ENCODE measurements at regions not wholly inside any gene's neighbourhood (a gene's known extent, or its start where the extent isn't known, plus 50 kb on each side); places are given as distances from the start of the nearest gene placed in this dataset.

- no peaks in the 10 kb centered on the region for H3K27me3 ChIP-seq (ENCODE audit: control insufficient read depth, insufficient read depth, low read length)
- H3K36me3 ChIP-seq (replicated peaks; ENCODE audit: control insufficient read depth, insufficient read depth, low read length), result no peaks in the 10 kb centered on the region
- H3K4me3 ChIP-seq (ENCODE audit: insufficient read depth, low read depth, low read length), result no peak overlapping the region
- no peak for DNase-seq
These were observed 741.5 kb downstream of the TYW1 start for GRCh38 chr7:67738145-67738544.

GRCh38 chr7:67738958-67739357 is 742.3 kb downstream of the TYW1 start:
- Histone ChIP-seq H3K4me3 (ENCODE audit: insufficient read depth, low read depth, low read length) (no peak overlapping the region), H3K36me3 (replicated peaks; ENCODE audit: control insufficient read depth, insufficient read depth, low read length) (no peaks in the 10 kb centered on the region), H3K27me3 (ENCODE audit: control insufficient read depth, insufficient read depth, low read length) (no peaks in the 10 kb centered on the region)
- no peak for DNase-seq

GRCh38 chr7:67743501-67743900 is 746.9 kb downstream of the TYW1 start:
- DNase-seq, result no peak
- H3K27me3 ChIP-seq (ENCODE audit: control insufficient read depth, insufficient read depth, low read length), result no peaks in the 10 kb centered on the region
- no peaks in the 10 kb centered on the region for H3K36me3 ChIP-seq (replicated peaks; ENCODE audit: control insufficient read depth, insufficient read depth, low read length)
- H3K4me3 ChIP-seq (ENCODE audit: insufficient read depth, low read depth, low read length), result no peak overlapping the region

DNA sequence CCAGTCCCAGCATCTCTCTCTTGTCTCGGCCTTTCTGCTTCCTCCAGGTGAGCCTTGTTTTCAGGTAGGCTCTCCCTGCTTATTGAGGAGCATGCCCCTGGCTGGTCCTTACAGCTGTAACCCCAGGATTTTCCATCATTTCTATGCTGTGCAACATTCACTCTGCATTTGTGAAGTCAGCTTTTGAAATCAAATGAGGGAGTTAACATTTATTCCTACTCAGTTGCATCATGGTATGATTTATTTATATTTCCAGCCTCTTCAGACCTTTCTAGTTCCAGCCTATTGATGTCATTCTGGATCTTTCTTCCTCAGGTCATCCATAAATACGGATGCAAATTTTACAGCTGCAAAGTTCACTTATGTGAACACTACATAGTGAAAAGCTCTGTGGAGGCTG is 755.6 kb downstream of the TYW1 start:
- H3K27me3 ChIP-seq (ENCODE audit: control insufficient read depth, insufficient read depth, low read length), result no peaks in the 10 kb centered on the region
- no peak for DNase-seq
- H3K4me3 ChIP-seq (ENCODE audit: insufficient read depth, low read depth, low read length), result no peak overlapping the region
- no peaks in the 10 kb centered on the region for H3K36me3 ChIP-seq (replicated peaks; ENCODE audit: control insufficient read depth, insufficient read depth, low read length)

GRCh38 chr7:67753891-67754290 is 757.3 kb downstream of the TYW1 start:
- Histone ChIP-seq H3K4me3 (ENCODE audit: insufficient read depth, low read depth, low read length) (no peak overlapping the region), H3K36me3 (replicated peaks; ENCODE audit: control insufficient read depth, insufficient read depth, low read length) (no peaks in the 10 kb centered on the region), H3K27me3 (ENCODE audit: control insufficient read depth, insufficient read depth, low read length) (no peaks in the 10 kb centered on the region)
- no peak for DNase-seq

DNA sequence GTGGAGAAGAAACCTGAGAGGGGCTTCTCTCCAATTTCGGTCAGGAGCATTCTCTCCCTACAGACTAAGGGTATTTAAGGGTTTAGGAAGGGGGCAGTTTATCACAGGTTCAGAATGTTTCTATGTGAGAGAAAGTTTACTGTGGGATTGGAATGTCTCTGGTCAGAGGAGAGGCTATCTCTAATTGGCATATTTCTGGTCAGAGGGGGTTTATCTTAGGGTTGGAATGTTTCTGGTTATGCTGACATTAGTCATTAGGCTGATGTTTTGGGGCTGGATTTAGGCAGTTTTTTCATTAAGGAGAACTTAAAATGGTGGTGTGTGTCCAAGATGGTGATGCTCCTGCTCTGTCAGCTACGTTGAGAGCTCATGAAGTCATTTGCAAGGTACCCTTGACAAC is 758.0 kb downstream of the TYW1 start:
- Histone ChIP-seq H3K27me3 (ENCODE audit: control insufficient read depth, insufficient read depth, low read length) (no peaks in the 10 kb centered on the region), H3K36me3 (replicated peaks; ENCODE audit: control insufficient read depth, insufficient read depth, low read length) (no peaks in the 10 kb centered on the region), H3K4me3 (ENCODE audit: insufficient read depth, low read depth, low read length) (no peak overlapping the region)
- DNase-seq, result no peak

DNA sequence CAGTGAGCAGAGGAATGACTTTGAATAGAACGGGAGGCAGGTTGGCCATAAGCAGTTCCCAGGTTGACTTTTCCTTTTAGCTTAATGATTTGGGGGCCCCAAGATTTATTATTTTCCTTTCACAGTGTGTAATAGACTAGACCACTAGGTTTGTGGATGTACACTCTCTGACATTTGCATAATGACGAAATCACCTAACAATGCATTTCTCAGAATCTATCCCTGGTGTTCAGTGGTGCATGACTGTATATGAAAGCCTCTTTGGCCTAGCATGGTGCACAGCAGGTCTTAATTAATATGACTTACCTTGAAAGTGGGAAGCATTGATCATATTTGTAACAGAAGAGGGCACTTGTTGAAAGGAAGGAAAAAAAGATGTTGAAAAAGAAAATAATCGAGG is 761.9 kb downstream of the TYW1 start:
- Histone ChIP-seq H3K36me3 (replicated peaks; ENCODE audit: control insufficient read depth, insufficient read depth, low read length) (no peaks in the 10 kb centered on the region), H3K27me3 (ENCODE audit: control insufficient read depth, insufficient read depth, low read length) (no peaks in the 10 kb centered on the region), H3K4me3 (ENCODE audit: insufficient read depth, low read depth, low read length) (no peak overlapping the region)
- DNase-seq, result no peak

- H3K27me3 ChIP-seq (ENCODE audit: control insufficient read depth, insufficient read depth, low read length), result no peaks in the 10 kb centered on the region
- no peak for DNase-seq
These were observed 764.3 kb downstream of the TYW1 start for GRCh38 chr7:67760971-67761370.

GRCh38 chr7:67762516-67762915 is 765.9 kb downstream of the TYW1 start:
- H3K27me3 ChIP-seq (ENCODE audit: control insufficient read depth, insufficient read depth, low read length), result no peaks in the 10 kb centered on the region
- no peak overlapping the region for H3K4me3 ChIP-seq (ENCODE audit: insufficient read depth, low read depth, low read length)
- no peak for DNase-seq
- H3K36me3 ChIP-seq (replicated peaks; ENCODE audit: control insufficient read depth, insufficient read depth, low read length), result no peaks in the 10 kb centered on the region

More at GRCh38 chr7:67760971-67761370, 764.3 kb downstream of the TYW1 start:
- Histone ChIP-seq H3K4me3 (ENCODE audit: insufficient read depth, low read depth, low read length) (no peak overlapping the region), H3K36me3 (replicated peaks; ENCODE audit: control insufficient read depth, insufficient read depth, low read length) (no peaks in the 10 kb centered on the region)

DNA sequence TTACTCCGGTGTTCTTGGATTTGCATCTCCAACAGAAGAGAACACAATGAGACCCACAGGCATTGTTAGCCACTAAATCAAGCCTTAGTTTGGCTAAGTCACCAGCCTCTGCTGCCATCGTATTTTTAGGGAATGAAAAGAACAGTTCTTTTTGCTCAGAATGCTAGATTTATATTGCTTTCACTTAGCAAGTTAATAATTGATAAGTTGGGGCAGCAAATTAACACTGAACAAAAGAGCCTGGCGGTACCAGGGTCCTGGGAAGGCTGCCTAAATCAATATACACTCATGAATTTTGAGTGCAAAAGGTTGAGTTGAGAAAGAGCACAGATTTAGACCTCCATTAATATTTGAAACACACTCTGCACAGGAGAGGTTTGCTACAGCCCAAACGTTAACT is 767.7 kb downstream of the TYW1 start:
- no peaks in the 10 kb centered on the region for H3K27me3 ChIP-seq (ENCODE audit: control insufficient read depth, insufficient read depth, low read length)
- no peak overlapping the region for H3K4me3 ChIP-seq (ENCODE audit: insufficient read depth, low read depth, low read length)
- DNase-seq, result no peak
- H3K36me3 ChIP-seq (replicated peaks; ENCODE audit: control insufficient read depth, insufficient read depth, low read length), result no peaks in the 10 kb centered on the region

GRCh38 chr7:67765481-67766175 is 769.0 kb downstream of the TYW1 start:
- Histone ChIP-seq H3K4me3 (ENCODE audit: insufficient read depth, low read depth, low read length) (no peak overlapping the region), H3K36me3 (replicated peaks; ENCODE audit: control insufficient read depth, insufficient read depth, low read length) (no peaks in the 10 kb centered on the region), H3K27me3 (ENCODE audit: control insufficient read depth, insufficient read depth, low read length) (no peaks in the 10 kb centered on the region)
- DNase-seq, result no peak

- DNase-seq, result no peak
- Histone ChIP-seq H3K4me3 (ENCODE audit: insufficient read depth, low read depth, low read length) (no peak overlapping the region), H3K36me3 (replicated peaks; ENCODE audit: control insufficient read depth, insufficient read depth, low read length) (no peaks in the 10 kb centered on the region), H3K27me3 (ENCODE audit: control insufficient read depth, insufficient read depth, low read length) (no peaks in the 10 kb centered on the region)
These were observed 770.3 kb downstream of the TYW1 start for GRCh38 chr7:67766906-67767410.

DNA sequence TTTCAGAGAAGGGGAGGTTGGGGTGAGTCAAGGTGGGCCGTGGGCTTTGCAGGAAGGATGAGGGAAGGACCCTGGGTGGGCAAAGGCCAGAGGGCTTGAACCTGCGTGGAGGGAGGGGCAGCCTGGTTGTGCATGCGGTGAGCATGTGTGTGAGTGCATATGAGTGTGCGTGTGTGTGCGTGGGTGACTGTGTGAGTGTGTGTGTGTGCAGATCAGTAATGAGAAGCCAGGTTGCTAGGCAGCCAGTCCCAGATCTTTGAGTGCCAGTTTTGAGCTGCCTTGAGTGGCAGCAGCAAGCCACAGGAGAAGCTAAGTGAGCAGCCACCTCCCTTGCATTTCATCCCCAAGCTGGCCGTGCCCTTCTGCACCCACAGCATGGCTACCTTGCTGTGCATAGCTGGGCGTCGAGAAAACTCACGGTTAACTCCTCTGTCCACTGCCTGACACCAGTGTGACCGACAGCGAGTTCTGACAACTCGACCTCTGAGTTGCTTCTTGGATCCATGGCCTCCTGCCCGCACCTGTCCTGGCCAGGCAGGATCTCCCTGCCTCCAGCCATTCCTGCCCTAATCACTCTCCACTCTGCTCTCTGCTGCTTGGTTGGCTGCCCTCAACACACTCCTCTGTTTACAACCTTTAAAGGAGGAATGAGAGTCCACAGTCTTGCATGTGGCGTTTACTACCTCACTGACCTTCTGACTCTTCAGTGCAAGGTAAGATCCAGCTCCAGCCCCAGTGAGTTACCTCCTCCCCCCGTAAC is 775.4 kb downstream of the TYW1 start:
- Histone ChIP-seq H3K4me3 (ENCODE audit: insufficient read depth, low read depth, low read length) (no peak overlapping the region), H3K27me3 (ENCODE audit: control insufficient read depth, insufficient read depth, low read length) (no peaks in the 10 kb centered on the region), H3K36me3 (replicated peaks; ENCODE audit: control insufficient read depth, insufficient read depth, low read length) (no peaks in the 10 kb centered on the region)
- no peak for DNase-seq

DNA sequence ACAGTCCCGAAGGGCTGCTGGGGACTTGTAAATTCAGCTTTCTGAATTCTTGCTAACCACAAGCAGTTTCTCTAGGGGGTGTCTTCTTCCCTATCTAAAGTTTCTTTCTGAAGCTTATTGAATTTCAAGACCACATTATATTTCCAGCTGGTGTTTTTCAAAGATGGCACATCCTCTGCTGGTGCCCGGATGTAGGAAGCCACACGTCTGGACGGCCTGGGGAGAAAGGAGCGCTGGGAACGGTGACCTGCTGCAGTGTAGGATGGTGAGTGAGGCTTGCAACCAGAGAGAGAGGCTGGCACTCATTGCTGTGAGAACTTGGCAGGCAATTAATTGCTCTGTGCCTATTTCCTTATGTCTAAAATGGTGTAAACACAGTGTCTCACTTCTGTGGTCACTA is 776.4 kb downstream of the TYW1 start:
- no peak for DNase-seq
- Histone ChIP-seq H3K36me3 (replicated peaks; ENCODE audit: control insufficient read depth, insufficient read depth, low read length) (no peaks in the 10 kb centered on the region), H3K4me3 (ENCODE audit: insufficient read depth, low read depth, low read length) (no peak overlapping the region)

GRCh38 chr7:67777119-67777518 is 780.5 kb downstream of the TYW1 start:
- no peaks in the 10 kb centered on the region for H3K36me3 ChIP-seq (replicated peaks; ENCODE audit: control insufficient read depth, insufficient read depth, low read length)
- no peaks in the 10 kb centered on the region for H3K27me3 ChIP-seq (ENCODE audit: control insufficient read depth, insufficient read depth, low read length)
- DNase-seq, result no peak
- no peak overlapping the region for H3K4me3 ChIP-seq (ENCODE audit: insufficient read depth, low read depth, low read length)

More for the DNA sequence above, 776.4 kb downstream of the TYW1 start:
- no peaks in the 10 kb centered on the region for H3K27me3 ChIP-seq (ENCODE audit: control insufficient read depth, insufficient read depth, low read length)
